ENCODE measurements at regions not wholly inside any gene's neighbourhood (a gene's known extent, or its start where the extent isn't known, plus 50 kb on each side); places are given as distances from the start of the nearest gene placed in this dataset.

- TF ChIP-seq CTCF (IDR thresholded peaks at IDR 0.05) (no peak), POLR2AphosphoS5 (IDR thresholded peaks at IDR 0.05) (no peak), EP300 (IDR thresholded peaks at IDR 0.05) (no peak)
These were observed 372.3 kb downstream of the CPS1 start for GRCh38 chr2:210928714-210929113.

Data from upper lobe of left lung (tissue), 4 donors.